ENCODE measurements at regions not wholly inside any gene's neighbourhood (a gene's known extent, or its start where the extent isn't known, plus 50 kb on each side); places are given as distances from the start of the nearest gene placed in this dataset.

GRCh38 chr7:40965016-40965415 is 737.9 kb downstream of the INHBA start:
- WGBS (ENCODE audit: insufficient coverage), result 100% methylated on average over 1 of the region's 1 CpG
- Mint-ChIP-seq H3K4me3 (no peak overlapping the region), H3K27me3 (ENCODE audit: low read depth in 3 of 3) (no peaks in the 10 kb centered on the region), H3K4me1 (no peaks in the 10 kb centered on the region), H3K27ac (peak overlapping the region in 1 of 7 donors; percentile 37), H3K36me3 (no peaks in the 10 kb centered on the region), H3K9me3 (peaks cover 0 to 15% (median 6%) of the 10 kb centered on the region in 7 donors)
- Histone ChIP-seq H2AFZ (ENCODE audit: insufficient read depth, low read depth, low read length, poor library complexity, severe bottlenecking) (no peak overlapping the region), H3K9me3 (replicated peaks in 1 of 2; ENCODE audit: control insufficient read depth in 1 of 2, insufficient read depth in 1 of 2, low read length in 2 of 2) (peaks cover 3 to 4% of the 10 kb centered on the region in 2 donors), H3K27ac (ENCODE audit: low read depth in 1 of 2, low read length in 2 of 2) (no peak overlapping the region), H3K4me1 (ENCODE audit: control insufficient read depth in 1 of 2, insufficient read depth in 2 of 2, low read length in 2 of 2) (no peaks in the 10 kb centered on the region), H4K20me1 (ENCODE audit: insufficient read depth, low read length) (no peaks in the 10 kb centered on the region), H3K27me3 (ENCODE audit: control insufficient read depth in 2 of 2, insufficient read depth in 2 of 2, low read length in 2 of 2) (no peaks in the 10 kb centered on the region), H3K36me3 (replicated peaks in 1 of 2; ENCODE audit: control insufficient read depth in 1 of 2, insufficient read depth in 2 of 2, low read length in 2 of 2) (no peaks in the 10 kb centered on the region), H3K4me3 (replicated peaks in 1 of 3; ENCODE audit: low read depth in 2 of 3, low read length in 3 of 3) (no peak overlapping the region), H3K79me2 (ENCODE audit: insufficient read depth, low read length) (no peaks in the 10 kb centered on the region), H3K9ac (ENCODE audit: insufficient read depth, low read length, poor library complexity, severe bottlenecking) (no peak overlapping the region), H3K4me2 (replicated peaks; ENCODE audit: extremely low read depth, low read length, poor library complexity, severe bottlenecking) (no peak overlapping the region)
- TF ChIP-seq, protein P1, sequence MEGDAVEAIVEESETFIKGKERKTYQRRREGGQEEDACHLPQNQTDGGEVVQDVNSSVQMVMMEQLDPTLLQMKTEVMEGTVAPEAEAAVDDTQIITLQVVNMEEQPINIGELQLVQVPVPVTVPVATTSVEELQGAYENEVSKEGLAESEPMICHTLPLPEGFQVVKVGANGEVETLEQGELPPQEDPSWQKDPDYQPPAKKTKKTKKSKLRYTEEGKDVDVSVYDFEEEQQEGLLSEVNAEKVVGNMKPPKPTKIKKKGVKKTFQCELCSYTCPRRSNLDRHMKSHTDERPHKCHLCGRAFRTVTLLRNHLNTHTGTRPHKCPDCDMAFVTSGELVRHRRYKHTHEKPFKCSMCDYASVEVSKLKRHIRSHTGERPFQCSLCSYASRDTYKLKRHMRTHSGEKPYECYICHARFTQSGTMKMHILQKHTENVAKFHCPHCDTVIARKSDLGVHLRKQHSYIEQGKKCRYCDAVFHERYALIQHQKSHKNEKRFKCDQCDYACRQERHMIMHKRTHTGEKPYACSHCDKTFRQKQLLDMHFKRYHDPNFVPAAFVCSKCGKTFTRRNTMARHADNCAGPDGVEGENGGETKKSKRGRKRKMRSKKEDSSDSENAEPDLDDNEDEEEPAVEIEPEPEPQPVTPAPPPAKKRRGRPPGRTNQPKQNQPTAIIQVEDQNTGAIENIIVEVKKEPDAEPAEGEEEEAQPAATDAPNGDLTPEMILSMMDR (IDR thresholded peaks at IDR 0.05), result no peak
- no peak for DNase-seq
- intact Hi-C loops (cut with micrococcal nuclease), result no loop called here

- peaks cover 0 to 17% (median 7%) of the 10 kb centered on the region in 7 donors for H3K9me3 Mint-ChIP-seq
- Histone ChIP-seq H3K9me3 (replicated peaks in 1 of 2; ENCODE audit: control insufficient read depth in 1 of 2, insufficient read depth in 1 of 2, low read length in 2 of 2) (peaks cover 7 to 8% of the 10 kb centered on the region in 2 donors), H3K4me3 (replicated peaks in 1 of 3; ENCODE audit: low read depth in 2 of 3, low read length in 3 of 3) (no peak overlapping the region), H3K4me1 (ENCODE audit: control insufficient read depth in 1 of 2, insufficient read depth in 2 of 2, low read length in 2 of 2) (no peaks in the 10 kb centered on the region), H3K79me2 (ENCODE audit: insufficient read depth, low read length) (no peaks in the 10 kb centered on the region), H3K36me3 (replicated peaks in 1 of 2; ENCODE audit: control insufficient read depth in 1 of 2, insufficient read depth in 2 of 2, low read length in 2 of 2) (no peaks in the 10 kb centered on the region), H3K27ac (ENCODE audit: low read depth in 1 of 2, low read length in 2 of 2) (no peak overlapping the region), H3K27me3 (ENCODE audit: control insufficient read depth in 2 of 2, insufficient read depth in 2 of 2, low read length in 2 of 2) (no peaks in the 10 kb centered on the region), H3K9ac (ENCODE audit: insufficient read depth, low read length, poor library complexity, severe bottlenecking) (no peak overlapping the region), H2AFZ (ENCODE audit: insufficient read depth, low read depth, low read length, poor library complexity, severe bottlenecking) (no peak overlapping the region), H3K4me2 (replicated peaks; ENCODE audit: extremely low read depth, low read length, poor library complexity, severe bottlenecking) (no peak overlapping the region), H4K20me1 (ENCODE audit: insufficient read depth, low read length) (no peaks in the 10 kb centered on the region)
- H3K36me3 Mint-ChIP-seq, result no peaks in the 10 kb centered on the region
- no CpG with 5 or more reads among the region's 2 CpGs for WGBS (ENCODE audit: insufficient coverage)
- H3K27me3 Mint-ChIP-seq (ENCODE audit: low read depth in 3 of 3), result no peaks in the 10 kb centered on the region
- H3K27ac Mint-ChIP-seq, result no peak overlapping the region
- TF ChIP-seq, protein P1 (IDR thresholded peaks at IDR 0.05), result no peak
- no peak overlapping the region for H3K4me3 Mint-ChIP-seq
- intact Hi-C loops (cut with micrococcal nuclease), result no loop called here
- DNase-seq, result no peak
- H3K4me1 Mint-ChIP-seq, result no peaks in the 10 kb centered on the region
These were observed 738.3 kb downstream of the INHBA start for GRCh38 chr7:40964610-40965009.

Data from CD14-positive monocyte (primary cell).